H1 (cell line): ENCODE measurements at regions not wholly inside any gene's neighbourhood (a gene's known extent, or its start where the extent isn't known, plus 50 kb on each side); places are given as distances from the start of the nearest gene placed in this dataset.

Experiments used
- CTCF ChIA-PET: fragments of 300-600 bp; sonication (Branson Sonifier 250); formaldehyde crosslinking; loops from one replicate; lab custom pipeline; 2021; ENCODE audit not compliant: partially characterized antibody; lab: Charles Lee
- POLR2A ChIA-PET: fragments of 300-600 bp; sonication (Branson Sonifier 250); formaldehyde crosslinking; loops from one replicate; lab custom pipeline; 2021; ENCODE audit warnings: inconsistent platforms; ENCODE audit not compliant: partially characterized antibody; lab: Charles Lee
- DNase-seq, 2 experiments: peaks; one replicate each; pipeline versions ENCODE4 v3.0.0 to v3.0.0-alpha.2; 2010 to 2022; ENCODE audit warnings: low spot score in 2 of 2, low read depth in 1 of 2, mixed read lengths in 1 of 2
- FAIRE-seq: peaks from 2 replicates; lab custom pipeline; 2011; peaks lifted over from hg19 to GRCh38; lab: Jason Lieb, UNC
- H2AFZ ChIP-seq: 2 replicates; pipeline ENCODE4 v1.8.1; 2012; ENCODE audit warnings: low read length, inconsistent platforms
- H2AK5ac ChIP-seq: 2 replicates; pipeline ENCODE4 v1.6.1; 2013; ENCODE audit warnings: low read depth, low read length
- H2BK120ac ChIP-seq: replicated peaks from 2 replicates; pipeline ENCODE3; 2013; ENCODE audit warnings: low read depth, low read length, inconsistent platforms
- H2BK12ac ChIP-seq: 2 replicates; pipeline ENCODE4 v1.6.1; 2013; ENCODE audit warnings: low read depth, low read length
- H2BK15ac ChIP-seq: 2 replicates; pipeline ENCODE4 v1.6.1; 2013; ENCODE audit warnings: low read length
- H2BK20ac ChIP-seq: 2 replicates; pipeline ENCODE4 v1.6.1; 2013; ENCODE audit warnings: low read length
- H2BK5ac ChIP-seq: 2 replicates; pipeline ENCODE4 v1.6.1; 2013; ENCODE audit warnings: low read depth, low read length
- H3K14ac ChIP-seq: 2 replicates; pipeline ENCODE4 v1.6.1; 2013; ENCODE audit warnings: inconsistent platforms; ENCODE audit not compliant: insufficient read length
- H3K18ac ChIP-seq: 2 replicates; pipeline ENCODE4 v1.6.1; 2013; ENCODE audit warnings: low read length; ENCODE audit errors: extremely low read depth
- H3K23ac ChIP-seq: 2 replicates; pipeline ENCODE4 v1.6.1; 2013; ENCODE audit warnings: inconsistent platforms; ENCODE audit not compliant: insufficient read length
- H3K23me2 ChIP-seq: 2 replicates; pipeline ENCODE4 v1.6.1; 2013; ENCODE audit warnings: low read depth, low read length
- H3K27ac ChIP-seq: 2 replicates; pipeline ENCODE4 v1.6.1; 2011; ENCODE audit warnings: low read depth, low read length, inconsistent platforms
- H3K27me3 ChIP-seq, 4 experiments: replicated peaks in 1 of 4; 1 replicate in 1 of 4; 2 replicates in 3 of 4; pipeline versions ENCODE4 v1.6.1 to v1.8.1; 2011 to 2013; ENCODE audit warnings: low read length in 3 of 4, mild to moderate bottlenecking in 3 of 4, inconsistent platforms in 2 of 4, mixed read lengths in 2 of 4, moderate library complexity in 1 of 4; ENCODE audit not compliant: control insufficient read depth in 3 of 4, insufficient read depth in 3 of 4; ENCODE audit errors: extremely low read depth in 1 of 4
- H3K36me3 ChIP-seq, 4 experiments: 2 replicates each; pipeline versions ENCODE4 v1.6.1 to v1.8.1; 2011 to 2013; ENCODE audit warnings: mild to moderate bottlenecking in 4 of 4, low read length in 3 of 4, moderate library complexity in 2 of 4, control low read depth in 1 of 4, inconsistent platforms in 1 of 4; ENCODE audit not compliant: insufficient read depth in 4 of 4, control insufficient read depth in 2 of 4
- H3K4ac ChIP-seq: replicated peaks from 2 replicates; pipeline ENCODE3; 2013; ENCODE audit warnings: low read length, low read depth, mixed read lengths, inconsistent platforms; ENCODE audit not compliant: insufficient read length
- H3K4me1 ChIP-seq, 4 experiments: replicated peaks in 1 of 4; 1 replicate in 1 of 4; 2 replicates in 3 of 4; pipeline versions ENCODE4 v1.6.1 to v1.8.1; 2011 to 2013; ENCODE audit warnings: low read length in 3 of 4, inconsistent platforms in 2 of 4, mixed read lengths in 1 of 4; ENCODE audit not compliant: insufficient read depth in 4 of 4, control insufficient read depth in 3 of 4
- H3K4me2 ChIP-seq, 2 experiments: 2 replicates each; pipeline versions ENCODE4 v1.6.1 to v1.8.1; 2011 to 2013; ENCODE audit warnings: low read depth in 2 of 2, low read length in 2 of 2, control low read depth in 1 of 2, inconsistent platforms in 1 of 2, mild to moderate bottlenecking in 1 of 2; ENCODE audit not compliant: insufficient read depth in 1 of 2
- H3K4me3 ChIP-seq, 4 experiments: fragments of 200-600, 300-600 bp in 1 of 4; sonication (generic), shearing (Covaris generic), sonication (Bioruptor Twin) in 1 of 4; 2 replicates each; pipeline versions ENCODE4 v1.5.1 to v1.8.1; 2011 to 2016; ENCODE audit warnings: low read length in 4 of 4, low read depth in 3 of 4, control low read depth in 2 of 4, inconsistent platforms in 2 of 4, mild to moderate bottlenecking in 2 of 4, mixed read lengths in 1 of 4, moderate library complexity in 1 of 4; ENCODE audit not compliant: insufficient read depth in 2 of 4; ENCODE audit errors: extremely low read depth in 1 of 4
- H3K56ac ChIP-seq: replicated peaks from 2 replicates; pipeline ENCODE3; 2013; ENCODE audit warnings: low read depth, mild to moderate bottlenecking, mixed read lengths, low read length, inconsistent platforms; ENCODE audit not compliant: insufficient read length
- H3K79me1 ChIP-seq: 2 replicates; pipeline ENCODE4 v1.6.1; 2013; ENCODE audit warnings: low read depth, low read length, control low read depth
- H3K79me2 ChIP-seq, 2 experiments: 2 replicates each; pipeline versions ENCODE4 v1.6.1 to v1.8.1; 2012 to 2013; ENCODE audit warnings: low read length in 2 of 2, mild to moderate bottlenecking in 2 of 2, inconsistent platforms in 1 of 2; ENCODE audit not compliant: insufficient read depth in 2 of 2, control insufficient read depth in 1 of 2
- H3K9ac ChIP-seq, 4 experiments: replicated peaks in 1 of 4; 1 replicate in 1 of 4; 2 replicates in 3 of 4; pipeline versions ENCODE4 v1.6.1 to v1.8.1; 2011 to 2013; ENCODE audit warnings: low read depth in 3 of 4, low read length in 3 of 4, control low read depth in 2 of 4, mild to moderate bottlenecking in 2 of 4, moderate library complexity in 2 of 4, inconsistent platforms in 1 of 4; ENCODE audit errors: extremely low read depth in 1 of 4
- H3K9me3 ChIP-seq, 2 experiments: 2 replicates each; pipeline versions ENCODE4 v1.6.1 to v1.8.1; 2012 to 2013; ENCODE audit warnings: mild to moderate bottlenecking in 2 of 2, moderate library complexity in 2 of 2, control low read depth in 1 of 2, inconsistent platforms in 1 of 2, low read depth in 1 of 2, low read length in 1 of 2, mixed read lengths in 1 of 2; ENCODE audit not compliant: insufficient read depth in 2 of 2
- H4K20me1 ChIP-seq, 2 experiments: replicated peaks in 1 of 2; 2 replicates each; pipeline versions ENCODE3 to v1.8.1; 2011 to 2013; ENCODE audit warnings: inconsistent platforms in 2 of 2, low read length in 2 of 2, mild to moderate bottlenecking in 1 of 2; ENCODE audit not compliant: insufficient read depth in 2 of 2, control insufficient read depth in 1 of 2
- H4K5ac ChIP-seq: 2 replicates; pipeline ENCODE4 v1.6.1; 2013; ENCODE audit warnings: low read length, low read depth, mixed read lengths, inconsistent platforms; ENCODE audit not compliant: insufficient read length
- H4K8ac ChIP-seq: 2 replicates; pipeline ENCODE4 v1.8.0; 2013; ENCODE audit warnings: mild to moderate bottlenecking, moderate library complexity, low read length, inconsistent platforms; ENCODE audit not compliant: insufficient read depth; ENCODE audit errors: extremely low read depth
- H4K91ac ChIP-seq: replicated peaks from 2 replicates; pipeline ENCODE3; 2013; ENCODE audit warnings: low read length, mixed read lengths, inconsistent platforms; ENCODE audit not compliant: insufficient read length
- EZH2 ChIP-seq: fragments of 200-600 bp; sonication (generic); IDR thresholded peaks from 2 replicates; pipeline ENCODE4 v1.7.1; 2012; ENCODE audit warnings: low read depth, mild to moderate bottlenecking, moderate library complexity, low read length, inconsistent platforms; ENCODE audit not compliant: severe bottlenecking
- POLR2A ChIP-seq, 2 experiments: IDR thresholded peaks; 1 replicate in 1 of 2; 2 replicates in 1 of 2; pipeline ENCODE4 v1.6.1; 2011; ENCODE audit warnings: low read depth in 2 of 2, low read length in 2 of 2, mild to moderate bottlenecking in 2 of 2; ENCODE audit errors: control extremely low read depth in 1 of 2
- SIX5 ChIP-seq: IDR thresholded peaks from 2 replicates; pipeline ENCODE4 v1.6.1; 2011; ENCODE audit warnings: mild to moderate bottlenecking, low read depth, low read length
- SP4 ChIP-seq: IDR thresholded peaks from 2 replicates; pipeline ENCODE4 v1.6.1; 2012; ENCODE audit warnings: low read length, inconsistent platforms
- SUZ12 ChIP-seq: fragments of 200-600 bp; sonication (generic); IDR thresholded peaks from 2 replicates; pipeline ENCODE4 v1.6.1; 2012; ENCODE audit warnings: mild to moderate bottlenecking, inconsistent platforms, low read length, moderate library complexity, mixed read lengths
- WGBS, 2 experiments: shearing (Covaris generic) in 1 of 2; methylation state at CpG; one replicate each; pipeline versions ENCODE4 v1.1.6 to v1.1.7; 2013 to 2015; ENCODE audit warnings: low lambda C conversion rate in 2 of 2, mixed read lengths in 2 of 2, inconsistent platforms in 1 of 2, low coverage in 1 of 2, missing lambda C conversion rate in 1 of 2; ENCODE audit not compliant: insufficient replicate concordance in 2 of 2, insufficient coverage in 1 of 2, insufficient read length in 1 of 2; ENCODE audit errors: extremely low coverage in 1 of 2, missing lambda C conversion rate in 1 of 2; 5-methylcytosine and 5-hydroxymethylcytosine counted together
- TF ChIP-seq, protein P1 (sequence below): IDR thresholded peaks from 2 replicates; pipeline ENCODE4 v1.6.1; 2012; ENCODE audit warnings: inconsistent platforms

DNA sequence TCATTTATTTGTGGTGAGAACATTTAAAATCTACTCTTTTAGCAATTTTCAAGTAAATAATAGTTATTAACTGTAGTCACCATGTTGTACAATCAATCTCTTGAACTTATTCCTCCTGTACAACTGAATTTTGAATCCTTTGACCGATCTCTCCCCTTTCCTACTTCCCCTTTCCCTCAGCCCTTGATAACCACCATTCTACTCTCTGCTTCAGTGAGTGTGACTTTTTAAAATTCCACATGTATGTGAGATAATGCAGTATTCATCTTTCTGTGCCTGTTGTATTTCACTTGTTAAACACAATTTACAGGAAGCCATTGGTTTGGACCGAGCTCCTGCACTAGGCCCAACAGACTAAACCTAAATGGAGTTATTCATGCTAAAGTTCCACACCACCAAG lies 458.9 kb upstream of the PDE3A start:
- ChIA-PET CTCF (no interaction called here), POLR2A (no interaction called here)
- no peaks in the 10 kb centered on the region for H4K20me1 ChIP-seq
- H3K14ac ChIP-seq: no peak overlapping the region
- no peak overlapping the region for H2BK20ac ChIP-seq
- WGBS, 2 experiments: 46% methylated on average over 2 of the region's 2 CpGs; no CpG with 5 or more reads in 1 of the 2 experiments
- no peak overlapping the region for H4K8ac ChIP-seq
- H2AFZ ChIP-seq: no peak overlapping the region
- H3K4me1 ChIP-seq: peaks cover 0 to 4% (median 1%) of the 10 kb centered on the region in 4 experiments; a peak in 2 of 7 replicates
- no peak overlapping the region for H3K9ac ChIP-seq
- no peak overlapping the region for H2BK15ac ChIP-seq
- no peak for TF ChIP-seq SP4
- TF ChIP-seq, protein P1, sequence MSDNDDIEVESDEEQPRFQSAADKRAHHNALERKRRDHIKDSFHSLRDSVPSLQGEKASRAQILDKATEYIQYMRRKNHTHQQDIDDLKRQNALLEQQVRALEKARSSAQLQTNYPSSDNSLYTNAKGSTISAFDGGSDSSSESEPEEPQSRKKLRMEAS: no peak
- TF ChIP-seq SIX5: no peak
- TF ChIP-seq SUZ12: no peak
- TF ChIP-seq EZH2: no peak
- TF ChIP-seq POLR2A (IDR thresholded peaks at IDR 0.05; ENCODE audit: control extremely low read depth in 1 of 2, low read depth in 2 of 2, low read length in 2 of 2): no peak
- no peak overlapping the region for H3K4ac ChIP-seq
- H3K56ac ChIP-seq: no peak overlapping the region
- H3K27ac ChIP-seq: no peak overlapping the region
- no peak overlapping the region for H3K23ac ChIP-seq
- no peaks in the 10 kb centered on the region for H3K9me3 ChIP-seq
- H3K79me2 ChIP-seq: no peaks in the 10 kb centered on the region
- H3K36me3 ChIP-seq: no peaks in the 10 kb centered on the region
- no peaks in the 10 kb centered on the region for H3K79me1 ChIP-seq
- H2BK120ac ChIP-seq: no peak overlapping the region
- H3K18ac ChIP-seq: no peak overlapping the region
- no peak overlapping the region for H2AK5ac ChIP-seq
- H3K4me3 ChIP-seq: no peak overlapping the region
- no peak overlapping the region for H3K4me2 ChIP-seq
- no peaks in the 10 kb centered on the region; a peak in 1 of 7 replicates for H3K27me3 ChIP-seq
- no peak overlapping the region for H4K91ac ChIP-seq
- no peak overlapping the region for H2BK12ac ChIP-seq
- no peak for FAIRE-seq
- no peak for DNase-seq
- H2BK5ac ChIP-seq: no peak overlapping the region
- no peaks in the 10 kb centered on the region for H3K23me2 ChIP-seq
- H4K5ac ChIP-seq: no peak overlapping the region
